HG03354 (cell line): ENCODE measurements at regions not wholly inside any gene's neighbourhood (a gene's known extent, or its start where the extent isn't known, plus 50 kb on each side); places are given as distances from the start of the nearest gene placed in this dataset.

Experiments
- ATAC-seq: cut with Tn5 transposase; IDR thresholded peaks from one replicate; pipeline ENCODE4 v1.9.1; 2021; ENCODE audit warnings: mild to moderate bottlenecking; ENCODE audit not compliant: unreplicated experiment, poor library complexity, severe bottlenecking

DNA sequence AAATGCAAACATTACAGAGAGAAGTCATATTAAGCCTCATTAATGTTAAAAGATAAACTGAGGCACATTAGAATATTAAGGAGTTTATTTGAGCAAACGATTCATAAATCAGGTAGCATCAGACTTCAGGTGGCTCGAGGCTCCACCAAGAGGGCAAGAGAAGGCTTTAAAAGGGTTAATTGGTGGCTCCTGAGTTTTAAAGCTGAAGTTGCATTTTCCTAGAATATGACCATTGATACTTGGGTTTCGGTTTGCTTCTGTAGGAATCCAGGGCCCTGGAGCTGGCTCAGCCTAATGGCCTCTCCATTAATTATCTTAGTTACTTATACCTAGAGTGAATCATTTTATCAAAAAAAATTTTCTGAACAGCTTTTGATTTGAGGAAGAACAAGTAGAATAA lies 123.7 kb upstream of the NABP1 start:
- ATAC-seq = no peak

DNA sequence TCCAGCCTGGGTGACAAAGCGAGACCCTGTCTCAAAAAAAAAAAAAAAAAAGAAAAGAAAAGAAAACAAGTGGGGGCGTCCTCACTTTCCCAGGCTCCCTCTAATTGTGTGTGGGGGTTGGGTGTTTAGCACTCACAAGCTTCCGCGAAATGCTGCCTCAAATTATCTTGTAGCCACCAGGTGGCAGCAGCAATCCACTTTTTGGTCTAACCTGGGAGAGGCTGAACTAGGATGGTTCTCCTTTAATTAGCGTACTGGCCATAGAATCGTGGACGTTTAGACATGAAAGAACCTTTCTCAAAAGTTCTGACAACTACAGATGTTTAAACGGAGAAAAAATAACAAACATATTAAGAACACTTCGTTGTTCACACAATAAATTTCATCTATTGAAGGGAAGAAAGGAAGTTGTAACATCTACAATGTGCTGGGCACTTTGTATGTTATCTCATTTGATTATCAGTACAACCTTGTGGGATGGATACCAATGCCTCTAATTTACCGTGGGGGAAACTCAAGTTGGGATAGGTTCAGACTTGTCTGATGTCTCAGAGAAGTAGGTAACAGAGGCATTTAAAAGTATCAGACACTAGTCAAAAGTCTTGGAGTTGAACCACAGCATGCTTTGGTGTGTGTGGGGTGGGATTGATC lies 122.7 kb upstream of the NABP1 start:
- ATAC-seq = peak; percentile 96

DNA sequence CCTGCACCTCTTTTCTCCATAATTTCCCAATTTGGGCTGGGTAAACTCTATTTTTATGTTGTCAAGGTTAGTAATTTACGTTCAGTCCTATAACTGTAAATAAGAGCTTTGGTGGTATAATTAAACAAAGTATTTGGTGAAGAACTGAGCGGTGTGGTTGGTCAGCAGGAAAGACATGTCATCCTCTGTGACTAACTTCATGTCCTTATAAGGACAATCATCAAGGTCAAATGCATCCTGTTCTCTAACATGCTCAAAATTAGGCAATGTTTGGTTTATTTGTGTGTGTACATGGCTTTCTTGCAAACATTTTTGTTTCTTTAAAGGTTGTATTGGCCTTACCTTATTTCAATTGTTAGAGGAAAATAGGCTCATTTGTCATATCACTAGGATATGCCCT lies 121.5 kb upstream of the NABP1 start:
- no peak for ATAC-seq

DNA sequence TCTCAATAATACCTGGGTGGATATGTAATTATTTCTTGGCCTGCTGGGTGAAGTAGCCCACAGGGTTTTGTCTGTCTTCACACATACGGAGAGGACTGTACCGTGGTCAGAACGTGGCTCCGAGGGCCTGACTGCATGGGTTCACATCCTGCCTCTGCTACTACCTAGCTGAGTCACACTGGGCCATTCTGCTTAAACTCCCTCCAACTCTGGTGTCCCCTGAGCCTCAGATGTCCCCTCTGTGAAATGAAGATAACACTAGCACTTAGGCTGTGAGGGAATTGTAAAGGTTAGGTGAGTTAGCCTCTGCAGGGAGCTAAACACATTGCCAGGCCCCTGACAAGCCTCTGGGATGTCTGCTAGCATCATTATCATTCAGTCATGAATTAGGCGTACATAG lies 120.1 kb upstream of the NABP1 start:
- ATAC-seq = no peak

DNA sequence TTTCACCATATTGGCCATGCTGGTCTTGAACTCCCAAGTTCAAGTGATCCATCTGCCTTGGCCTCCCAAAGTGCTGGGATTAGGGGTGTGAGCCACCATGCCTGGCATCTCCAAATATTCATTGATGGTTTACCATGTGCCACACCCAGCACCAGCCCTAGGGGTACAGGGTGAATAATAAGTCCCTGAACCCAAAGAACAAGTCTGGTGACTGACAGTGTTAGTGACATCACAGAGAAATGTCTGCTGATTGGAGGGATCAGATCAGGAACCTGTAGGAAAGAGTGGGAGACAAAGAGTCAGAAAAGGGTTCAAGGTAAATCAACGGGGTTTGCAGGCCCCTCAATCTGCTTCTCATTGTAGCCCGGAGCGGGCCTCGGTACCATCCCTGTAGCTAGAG lies 118.4 kb upstream of the NABP1 start:
- ATAC-seq = no peak

DNA sequence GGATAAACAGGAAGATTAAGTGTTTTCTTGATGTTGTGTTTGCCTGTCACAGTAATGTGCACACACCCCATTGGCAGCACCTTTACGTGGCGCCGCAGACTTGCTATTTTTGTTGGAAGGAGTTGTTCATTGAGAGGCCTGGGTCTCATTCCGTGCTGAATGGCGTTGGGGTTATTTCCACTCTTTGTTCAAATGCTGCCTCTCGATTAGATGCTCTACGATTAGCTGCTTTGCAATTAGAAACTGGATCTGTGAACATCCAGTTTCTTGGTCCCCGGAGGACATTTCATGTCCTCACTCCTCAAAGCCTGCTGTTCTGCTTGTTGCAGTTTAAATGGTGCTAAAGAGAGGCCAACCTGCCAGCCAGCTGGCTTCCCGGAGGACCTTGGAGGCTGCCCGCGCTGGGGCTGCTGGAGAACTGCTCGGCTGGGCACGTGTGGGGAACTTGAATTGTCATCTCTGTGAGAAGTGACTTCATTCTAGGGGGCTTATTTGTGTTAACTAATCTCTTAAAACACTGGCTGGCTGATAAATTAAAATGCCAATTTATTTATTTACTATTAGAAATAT lies 117.4 kb upstream of the NABP1 start:
- no peak for ATAC-seq

DNA sequence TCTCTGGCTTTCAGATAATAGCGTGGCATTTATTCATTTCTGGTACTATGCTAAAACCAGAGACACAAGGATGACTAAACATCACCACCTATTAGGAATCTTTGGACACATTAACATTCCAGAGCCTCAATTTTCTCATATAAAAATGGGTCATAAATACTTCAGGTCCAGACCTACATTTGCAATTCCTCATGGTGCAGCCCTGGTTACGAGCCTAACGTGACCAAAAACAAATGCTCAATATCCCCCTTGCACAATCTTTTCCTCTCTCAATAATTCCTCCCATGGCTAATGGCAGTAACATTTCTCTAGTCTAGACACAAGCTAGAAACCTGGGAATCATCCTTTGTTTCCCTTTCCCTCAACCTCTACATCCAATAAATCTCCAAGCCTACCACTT lies 112.8 kb upstream of the NABP1 start:
- no peak for ATAC-seq

DNA sequence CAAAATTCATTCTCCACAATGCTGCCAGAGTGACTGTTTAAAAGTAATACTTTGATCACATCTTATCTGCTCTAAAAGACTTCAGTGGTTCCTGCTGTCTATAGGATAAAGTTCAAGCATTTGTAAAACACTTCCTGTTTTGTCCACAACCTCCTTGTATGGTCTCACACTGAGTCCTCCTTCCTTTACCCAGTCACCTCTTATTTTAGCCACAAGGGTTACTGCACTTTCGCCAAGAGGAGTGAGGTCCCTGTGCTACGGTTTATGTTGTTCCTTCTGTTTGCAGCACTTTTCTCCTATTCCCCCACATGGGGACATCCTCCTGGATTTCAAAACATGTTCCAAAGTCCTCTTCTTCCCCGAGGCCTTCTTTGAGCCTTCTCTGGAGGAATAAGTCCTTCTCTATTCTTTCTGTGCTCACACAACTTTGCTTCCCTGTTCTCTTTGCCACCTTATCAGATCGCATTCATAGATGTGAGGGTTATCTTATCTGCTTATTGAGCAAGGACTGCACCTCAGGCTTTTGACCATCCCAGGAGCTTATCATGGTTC lies 112.2 kb upstream of the NABP1 start:
- peak; percentile 81 for ATAC-seq

DNA sequence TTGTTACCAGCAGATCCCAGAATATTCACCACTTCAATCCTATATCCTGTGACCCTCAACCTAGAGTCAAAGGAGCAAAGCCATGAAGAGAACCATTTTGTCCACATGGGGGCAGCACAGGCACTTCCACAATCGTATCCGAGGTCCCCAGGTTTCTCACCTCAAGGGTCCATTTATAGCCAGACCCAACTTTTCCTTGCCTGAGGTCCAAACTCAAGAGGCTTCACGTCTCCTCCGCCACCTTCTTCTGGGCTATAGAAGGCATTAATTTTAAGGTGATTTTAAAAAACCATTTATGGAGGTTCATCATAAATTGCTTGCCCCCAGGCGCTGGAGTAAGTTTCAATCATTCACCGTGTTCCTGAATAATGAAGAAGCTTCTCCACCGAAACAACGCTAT lies 111.6 kb upstream of the NABP1 start:
- ATAC-seq = peak; percentile 80

DNA sequence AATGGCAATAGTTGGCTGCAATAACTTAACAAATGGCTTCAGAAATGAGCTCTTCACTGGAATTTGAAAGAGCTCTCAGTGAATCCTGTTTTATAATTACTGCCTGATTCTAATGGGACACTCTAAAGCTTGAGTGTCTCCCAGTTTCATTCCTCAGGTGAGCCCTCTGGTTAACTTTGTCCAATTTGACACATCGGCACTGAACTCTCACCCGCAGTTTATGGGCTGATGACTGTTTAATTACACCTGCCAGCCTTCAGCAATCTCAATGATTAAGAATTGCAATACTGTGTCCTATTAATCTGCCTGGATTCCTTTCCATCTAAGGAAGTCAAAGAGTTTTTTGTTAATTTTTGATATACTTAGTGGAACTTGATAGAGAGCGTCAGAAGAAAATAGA lies 110.7 kb upstream of the NABP1 start:
- ATAC-seq = no peak

DNA sequence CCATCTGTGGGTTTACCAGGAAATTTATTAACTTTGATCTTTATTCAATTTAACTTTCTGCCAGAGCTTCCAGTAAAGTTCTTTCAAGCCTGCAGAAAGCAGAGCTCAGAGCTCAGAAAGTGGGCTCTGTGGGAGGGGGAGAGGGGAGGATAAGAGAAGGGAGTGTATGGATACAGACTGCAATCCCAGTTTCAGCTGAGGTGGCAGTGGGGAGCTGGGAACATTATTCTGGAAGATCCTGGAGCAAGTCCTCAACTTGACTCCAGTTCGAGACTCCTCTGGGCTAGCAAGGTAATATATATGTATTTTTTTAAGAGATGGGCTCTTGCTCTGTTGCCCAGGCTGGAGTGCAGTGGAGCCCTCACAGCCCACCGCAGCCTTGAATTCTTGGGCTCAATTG lies 108.9 kb upstream of the NABP1 start:
- no peak for ATAC-seq

DNA sequence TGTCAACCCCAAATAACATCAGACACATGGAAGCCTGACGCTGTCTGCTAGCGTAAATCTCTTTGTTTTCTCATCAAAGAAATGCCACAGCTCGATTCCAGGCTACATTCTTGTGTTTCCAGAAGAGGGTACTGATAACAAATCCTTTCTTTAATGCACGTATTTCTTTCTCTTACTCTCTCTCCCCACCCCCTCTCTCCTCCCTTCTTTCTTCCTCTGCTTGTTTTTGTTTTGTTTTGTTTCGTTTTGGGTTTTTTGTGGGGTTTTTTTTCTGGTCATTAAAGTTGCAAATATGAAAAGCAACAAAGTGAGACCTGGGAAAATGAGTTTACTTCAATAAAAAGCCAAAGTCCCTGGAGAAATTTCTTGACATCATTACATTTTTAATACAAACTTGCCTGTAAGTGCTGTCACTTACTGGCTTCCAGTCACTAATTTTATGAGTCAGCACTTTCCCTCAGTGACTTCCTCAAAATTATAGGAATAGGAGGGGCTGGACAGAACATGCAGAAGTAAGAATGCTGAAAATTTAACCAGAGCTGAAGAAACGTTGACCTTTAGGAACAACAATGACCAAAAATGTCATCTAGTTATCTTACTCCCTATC lies 106.7 kb upstream of the NABP1 start:
- ATAC-seq = peak; percentile 51

DNA sequence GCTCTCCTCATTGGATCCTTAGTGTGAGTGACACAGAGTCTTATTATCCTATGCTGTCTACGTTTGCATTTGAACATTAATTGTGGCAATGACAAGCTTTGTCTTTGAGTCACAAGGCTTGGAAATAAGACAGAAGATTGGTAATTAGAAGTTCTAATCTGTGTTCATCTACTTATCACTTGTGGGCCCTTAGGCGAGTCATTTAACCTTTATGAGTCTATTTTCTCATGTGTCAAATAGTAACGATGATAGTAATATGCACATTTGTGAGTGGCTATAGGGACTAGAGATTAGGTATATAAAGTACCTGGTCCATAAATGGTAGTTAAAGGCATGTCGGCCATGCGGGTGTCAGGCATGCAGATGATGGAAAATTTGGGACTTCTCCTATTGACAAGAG lies 105.6 kb upstream of the NABP1 start:
- no peak for ATAC-seq

DNA sequence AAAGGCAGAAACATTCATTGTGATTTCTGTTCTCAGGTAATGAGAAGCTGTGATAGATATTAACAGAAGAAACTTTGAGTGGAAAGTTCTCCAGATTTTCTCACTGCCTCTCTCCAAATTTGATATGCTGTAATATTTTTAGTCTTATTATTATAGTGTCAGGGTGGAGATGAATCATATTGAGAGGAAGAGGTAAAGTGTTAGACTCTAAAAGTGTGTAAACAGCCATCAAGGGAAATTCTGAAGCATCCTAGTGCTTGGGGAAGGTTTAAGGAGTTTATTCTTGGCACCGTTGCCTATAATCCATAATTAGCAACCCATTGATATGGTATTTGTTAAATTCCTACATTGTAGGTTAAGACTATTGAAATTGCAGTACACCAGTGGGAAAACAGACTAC lies 104.7 kb upstream of the NABP1 start:
- no peak for ATAC-seq

DNA sequence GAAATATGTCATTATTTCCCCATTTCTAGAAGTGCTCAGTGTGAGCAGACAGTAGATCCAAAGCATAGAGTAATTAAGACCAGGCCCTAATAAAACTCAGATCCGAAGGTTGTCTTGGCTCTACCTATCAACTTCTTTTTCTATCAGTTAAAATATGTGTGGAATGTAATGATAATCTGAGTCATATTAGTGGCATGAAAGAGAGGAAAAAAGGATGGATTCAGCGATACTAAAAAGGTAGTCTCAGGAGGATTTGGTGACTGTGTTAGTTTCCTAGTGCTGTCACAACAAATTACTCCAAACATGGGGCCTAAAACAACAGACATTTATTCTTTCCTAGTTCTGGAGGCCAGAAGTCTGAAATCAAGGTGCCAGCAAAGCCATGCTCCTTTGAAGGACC lies 103.7 kb upstream of the NABP1 start:
- no peak for ATAC-seq

DNA sequence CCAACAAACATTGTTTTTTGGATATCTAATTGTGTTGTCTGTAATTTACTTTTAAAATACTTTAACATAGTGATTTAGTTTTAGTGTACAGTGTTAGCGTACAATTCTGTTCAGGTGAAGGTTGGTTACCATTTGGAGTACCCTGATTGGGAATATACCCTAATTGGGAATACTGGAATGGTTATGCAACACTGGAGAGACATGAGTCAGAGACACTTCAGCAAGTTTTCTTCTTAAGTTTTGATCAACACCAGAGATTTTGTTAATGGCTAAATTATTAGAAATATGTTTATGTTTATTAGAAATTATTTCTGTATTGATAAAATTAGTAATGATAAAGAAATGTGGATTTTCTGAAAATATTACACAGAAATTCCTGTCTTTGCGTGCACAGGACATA lies 100.3 kb upstream of the NABP1 start:
- no peak for ATAC-seq

DNA sequence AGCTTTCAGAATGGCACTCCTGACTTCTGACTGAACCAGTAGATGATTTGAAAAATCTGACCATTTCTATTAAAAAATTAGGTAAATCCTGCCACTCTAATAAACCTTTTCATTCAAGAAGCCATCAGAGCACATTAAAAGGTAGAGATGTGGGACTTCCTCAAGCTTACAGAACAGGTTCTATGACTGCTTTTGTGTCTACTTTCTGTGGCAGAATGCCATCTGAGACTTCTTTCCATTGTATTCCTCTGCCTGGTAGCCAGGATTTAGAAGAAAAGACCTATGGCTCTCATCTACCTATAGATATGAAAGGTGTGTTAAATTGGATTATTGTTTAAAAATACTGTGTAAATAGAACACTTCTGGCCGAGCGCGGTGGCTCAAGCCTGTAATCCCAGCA lies 99.9 kb upstream of the NABP1 start:
- ATAC-seq = no peak

DNA sequence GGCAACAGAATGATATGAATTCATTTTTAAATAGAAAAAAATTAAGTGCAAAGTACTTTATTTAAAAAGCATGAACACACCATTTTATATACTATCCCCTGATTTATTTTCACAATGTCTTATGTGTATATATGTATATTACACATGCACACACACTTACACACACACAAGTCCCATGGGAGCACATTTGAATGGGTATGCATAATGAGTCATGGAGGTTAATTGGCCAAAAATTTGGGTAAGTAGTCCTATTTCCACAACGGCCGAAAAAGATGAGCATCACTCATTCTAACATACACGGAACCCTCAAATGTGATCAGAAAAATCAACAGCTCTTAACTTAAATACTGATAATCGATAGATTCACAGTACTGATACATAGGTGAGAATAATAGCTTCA lies 97.4 kb upstream of the NABP1 start:
- ATAC-seq = no peak

DNA sequence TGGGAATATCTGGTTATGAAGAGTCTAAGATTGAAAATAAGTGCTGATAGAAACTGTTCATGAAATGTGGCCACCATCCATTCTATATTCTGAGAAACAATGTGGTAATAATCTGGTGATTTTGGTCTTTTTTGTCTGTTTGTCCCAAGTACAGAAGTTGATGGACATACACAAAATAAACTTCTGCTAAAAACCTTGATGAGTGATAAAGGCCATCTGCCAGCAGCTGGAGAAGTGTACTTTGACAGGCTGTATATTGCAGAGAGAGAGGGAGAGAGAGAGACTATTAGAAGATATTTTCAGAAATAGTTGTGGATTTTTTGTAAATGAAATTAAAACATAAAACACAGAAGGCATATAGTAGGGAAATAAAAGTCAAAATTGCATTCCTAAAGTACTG lies 96.9 kb upstream of the NABP1 start:
- no peak for ATAC-seq

DNA sequence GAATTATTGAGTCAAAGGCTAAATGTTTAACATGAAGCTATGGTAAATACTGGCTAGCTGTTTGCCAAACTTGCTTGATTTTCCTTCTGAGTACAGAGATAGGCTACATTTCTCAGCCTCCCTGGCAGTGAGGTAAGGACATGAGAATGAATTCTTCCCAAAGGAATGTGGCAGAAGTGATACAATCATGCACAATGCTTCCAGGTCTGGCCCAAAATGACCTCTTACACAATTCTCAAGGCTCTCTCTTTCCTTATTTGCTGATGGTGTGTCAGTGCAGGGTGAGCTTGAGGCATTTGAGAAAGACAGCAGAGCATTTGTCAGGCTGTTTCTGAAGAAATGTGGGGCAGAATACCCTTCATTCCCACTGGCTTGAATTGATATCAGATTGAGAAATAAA lies 95.6 kb upstream of the NABP1 start:
- ATAC-seq = no peak

DNA sequence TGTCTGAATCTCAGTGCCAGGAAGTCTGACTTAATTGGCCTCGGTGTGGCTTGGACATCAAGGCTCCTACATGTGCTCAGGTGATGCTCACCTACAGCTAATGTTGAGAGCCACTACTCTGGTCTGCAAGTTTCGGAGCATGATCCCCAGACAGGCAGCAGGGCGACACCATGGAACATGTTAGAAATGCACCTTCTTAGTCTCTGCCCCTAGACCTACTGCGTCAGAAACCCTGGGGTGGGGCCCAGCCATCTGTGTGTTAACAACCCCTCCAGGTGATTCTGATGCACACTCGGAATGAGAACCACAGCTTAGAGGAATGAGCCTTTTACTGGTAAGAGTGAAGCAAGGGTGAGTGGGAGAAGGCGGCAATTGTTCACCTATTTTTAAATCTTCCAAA lies 86.9 kb upstream of the NABP1 start:
- no peak for ATAC-seq
